ENCODE measurements at regions not wholly inside any gene's neighbourhood (a gene's known extent, or its start where the extent isn't known, plus 50 kb on each side); places are given as distances from the start of the nearest gene placed in this dataset.

DNA sequence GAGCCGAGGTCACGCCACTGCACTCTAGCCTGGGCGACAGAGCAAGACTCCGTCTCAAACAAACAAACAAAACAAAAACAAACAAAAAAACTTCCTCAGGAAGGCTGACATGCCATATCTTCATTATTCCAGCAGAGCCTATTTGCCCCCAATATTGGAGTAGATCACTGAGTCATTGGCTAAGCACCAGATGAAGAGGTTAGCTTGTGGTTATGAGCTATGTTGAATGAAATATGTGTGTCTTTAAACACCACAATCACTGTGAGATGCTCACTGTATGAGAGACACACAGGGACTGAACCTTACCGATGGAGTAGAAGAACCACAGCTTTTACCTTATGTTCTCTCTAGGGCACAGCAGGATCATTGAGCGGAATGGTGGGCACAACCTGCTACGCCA lies 122.1 kb upstream of the EOLA2 start:
- Histone ChIP-seq H2BK12ac (ENCODE audit: insufficient read length, low read depth, low read length) (no peak overlapping the region), H4K5ac (ENCODE audit: insufficient read length, low read depth, low read length) (no peak overlapping the region), H3K9me3 (ENCODE audit: control insufficient read depth, low read depth, low read length) (peaks cover 27% of the 10 kb centered on the region), H3K23me2 (ENCODE audit: insufficient read length, low read depth, low read length, poor library complexity, severe bottlenecking) (no peaks in the 10 kb centered on the region), H3K23ac (ENCODE audit: insufficient read length, low read depth, low read length) (no peak overlapping the region), H2BK120ac (ENCODE audit: low read depth, low read length, poor library complexity, severe bottlenecking) (no peak overlapping the region), H4K20me1 (ENCODE audit: control insufficient read depth, insufficient read depth, insufficient read length) (no peaks in the 10 kb centered on the region), H3K18ac (ENCODE audit: insufficient read length, low read depth, low read length) (no peak overlapping the region), H3K79me1 (ENCODE audit: insufficient read depth, low read depth, low read length, poor library complexity, severe bottlenecking) (no peaks in the 10 kb centered on the region), H3K79me2 (ENCODE audit: insufficient read depth, low read length) (no peaks in the 10 kb centered on the region), H3K4me1 (ENCODE audit: insufficient read depth, low read length) (no peaks in the 10 kb centered on the region), H3K14ac (ENCODE audit: insufficient read depth, low read length) (no peak overlapping the region), H3K27me3 (ENCODE audit: insufficient read depth, low read length) (no peaks in the 10 kb centered on the region), H4K8ac (replicated peaks; ENCODE audit: insufficient read length, low read depth, low read length) (no peak overlapping the region), H2AFZ (ENCODE audit: low read length) (no peak overlapping the region), H2BK20ac (ENCODE audit: low read depth, low read length, poor library complexity, severe bottlenecking) (no peak overlapping the region), H2BK5ac (ENCODE audit: insufficient read length, low read length) (no peak overlapping the region), H3K9ac (ENCODE audit: extremely low read depth, insufficient read length, low read length) (no peak overlapping the region), H3K27ac (ENCODE audit: insufficient read length, low read depth, low read length) (no peak overlapping the region), H3K4me2 (ENCODE audit: insufficient read depth, insufficient read length, low read length) (no peak overlapping the region), H3K56ac (ENCODE audit: insufficient read length, low read depth, low read length) (no peak overlapping the region), H3T11ph (ENCODE audit: low read length) (no peak overlapping the region), H4K91ac (ENCODE audit: insufficient read length, low read depth, low read length) (no peak overlapping the region), H3K4ac (ENCODE audit: low read depth, low read length) (no peak overlapping the region), H2BK15ac (ENCODE audit: low read depth, low read length) (no peak overlapping the region), H2AK5ac (ENCODE audit: insufficient read length, low read length) (no peak overlapping the region)
- Mint-ChIP-seq H3K4me1 (no peaks in the 10 kb centered on the region), H3K27me3 (ENCODE audit: low read depth) (peaks cover 2% of the 10 kb centered on the region), H3K27ac (no peak overlapping the region), H3K4me3 (no peak overlapping the region), H3K9me3 (peaks cover 59 to 60% of the 10 kb centered on the region in 2 experiments), H3K36me3 (ENCODE audit: insufficient read depth in 1 of 3, low read depth in 3 of 3) (0 out of 7 replicates have a peak, but pooled peaks cover 0 to 2% (median 0%) of the 10 kb centered on the region in 3 experiments)
- no CpG with 5 or more reads among the region's 7 CpGs for whole genome bisulfite sequencing (ENCODE audit: extremely low coverage, insufficient read length, low lambda C conversion rate)
- TF ChIP-seq, protein P1, sequence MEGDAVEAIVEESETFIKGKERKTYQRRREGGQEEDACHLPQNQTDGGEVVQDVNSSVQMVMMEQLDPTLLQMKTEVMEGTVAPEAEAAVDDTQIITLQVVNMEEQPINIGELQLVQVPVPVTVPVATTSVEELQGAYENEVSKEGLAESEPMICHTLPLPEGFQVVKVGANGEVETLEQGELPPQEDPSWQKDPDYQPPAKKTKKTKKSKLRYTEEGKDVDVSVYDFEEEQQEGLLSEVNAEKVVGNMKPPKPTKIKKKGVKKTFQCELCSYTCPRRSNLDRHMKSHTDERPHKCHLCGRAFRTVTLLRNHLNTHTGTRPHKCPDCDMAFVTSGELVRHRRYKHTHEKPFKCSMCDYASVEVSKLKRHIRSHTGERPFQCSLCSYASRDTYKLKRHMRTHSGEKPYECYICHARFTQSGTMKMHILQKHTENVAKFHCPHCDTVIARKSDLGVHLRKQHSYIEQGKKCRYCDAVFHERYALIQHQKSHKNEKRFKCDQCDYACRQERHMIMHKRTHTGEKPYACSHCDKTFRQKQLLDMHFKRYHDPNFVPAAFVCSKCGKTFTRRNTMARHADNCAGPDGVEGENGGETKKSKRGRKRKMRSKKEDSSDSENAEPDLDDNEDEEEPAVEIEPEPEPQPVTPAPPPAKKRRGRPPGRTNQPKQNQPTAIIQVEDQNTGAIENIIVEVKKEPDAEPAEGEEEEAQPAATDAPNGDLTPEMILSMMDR (conservative IDR thresholded peaks at IDR 0.05) = no peak
- no peak for DNase-seq
